HFFc6 (cell line): ENCODE measurements at regions not wholly inside any gene's neighbourhood (a gene's known extent, or its start where the extent isn't known, plus 50 kb on each side); places are given as distances from the start of the nearest gene placed in this dataset.
A peak's percentile ranks its signal among the peaks of the same experiment; 100 is the strongest.

Experiments
- DNase-seq: peaks from one replicate; pipeline ENCODE4 v3.0.0-alpha.2; 2018
- H3K27ac Mint-ChIP-seq: 2 replicates; pipeline ENCODE4 v1.8.0; 2020; ENCODE audit warnings: mild to moderate bottlenecking, mixed read lengths
- H3K27me3 Mint-ChIP-seq: 2 replicates; pipeline ENCODE4 v1.8.0; 2021; ENCODE audit warnings: mild to moderate bottlenecking, moderate library complexity, mixed read lengths; ENCODE audit not compliant: insufficient read depth
- H3K36me3 Mint-ChIP-seq: 2 replicates; pipeline ENCODE4 v1.8.0; 2021; ENCODE audit warnings: low read depth, mixed read lengths
- H3K4me1 Mint-ChIP-seq: 2 replicates; pipeline ENCODE4 v1.8.0; 2020; ENCODE audit warnings: low read depth, mixed read lengths
- H3K4me3 Mint-ChIP-seq: 2 replicates; pipeline ENCODE4 v1.8.0; 2020; ENCODE audit warnings: mild to moderate bottlenecking, moderate library complexity, mixed read lengths
- H3K9me3 Mint-ChIP-seq: 2 replicates; pipeline ENCODE4 v1.8.0; 2020; ENCODE audit warnings: mild to moderate bottlenecking, mixed read lengths
- CTCF ChIP-seq: fragments of 200-600 bp; sonication (generic); IDR thresholded peaks from 2 replicates; pipeline ENCODE4 v1.5.0; 2021; ENCODE audit warnings: antibody characterized with exemption, mild to moderate bottlenecking

DNA sequence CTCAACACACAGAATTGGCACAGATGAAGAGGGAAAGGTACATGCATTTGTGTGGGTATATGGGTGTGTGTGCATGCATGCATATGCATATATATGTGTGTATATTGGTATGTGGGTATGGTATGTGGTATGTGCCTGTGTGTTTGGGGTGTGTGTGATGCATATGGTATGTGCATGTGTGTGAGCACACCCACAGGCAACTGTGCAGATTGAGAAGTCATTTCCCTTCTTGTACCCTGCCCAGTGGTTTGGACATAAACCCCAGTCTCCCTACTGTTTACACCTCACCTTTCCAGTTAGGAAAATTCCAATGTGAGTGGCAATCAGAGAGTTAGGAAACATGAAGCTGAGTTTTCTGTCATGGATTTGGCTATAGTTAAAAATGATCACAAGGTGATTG lies 178.0 kb downstream of the NXNL2 start:
- Mint-ChIP-seq H3K4me3 (no peak overlapping the region), H3K27me3 (no peaks in the 10 kb centered on the region; the same call in 1 of the 2 replicates), H3K9me3 (no peaks in the 10 kb centered on the region), H3K4me1 (peaks cover 23% of the 10 kb centered on the region), H3K27ac (no peak overlapping the region), H3K36me3 (peaks cover 5% of the 10 kb centered on the region; the same call in 1 of the 2 replicates)
- no peak for TF ChIP-seq CTCF
- DNase-seq: no peak

GRCh38 chr9:88716596-88717290 lies 181.8 kb downstream of the NXNL2 start:
- Mint-ChIP-seq H3K27me3 (no peaks in the 10 kb centered on the region; the same call in 1 of the 2 replicates), H3K27ac (peak overlapping the region; percentile 28), H3K9me3 (no peaks in the 10 kb centered on the region), H3K36me3 (peaks cover 5% of the 10 kb centered on the region; the same call in 1 of the 2 replicates), H3K4me3 (peak overlapping the region; percentile 1; the same call in 1 of the 2 replicates), H3K4me1 (peaks cover 18% of the 10 kb centered on the region)
- DNase-seq: peak; percentile 66
- no peak for TF ChIP-seq CTCF

GRCh38 chr9:88721025-88721424 lies 186.0 kb downstream of the NXNL2 start:
- Mint-ChIP-seq H3K27me3 (no peaks in the 10 kb centered on the region), H3K9me3 (no peaks in the 10 kb centered on the region), H3K36me3 (no peaks in the 10 kb centered on the region), H3K4me3 (no peak overlapping the region), H3K27ac (no peak overlapping the region), H3K4me1 (peaks cover 34% of the 10 kb centered on the region)
- no peak for TF ChIP-seq CTCF
- no peak for DNase-seq

- Mint-ChIP-seq H3K4me1 (peaks cover 28% of the 10 kb centered on the region), H3K36me3 (no peaks in the 10 kb centered on the region), H3K4me3 (no peak overlapping the region), H3K27ac (no peak overlapping the region), H3K9me3 (no peaks in the 10 kb centered on the region), H3K27me3 (no peaks in the 10 kb centered on the region)
- DNase-seq: no peak
- TF ChIP-seq CTCF: no peak
These were observed 186.7 kb downstream of the NXNL2 start for GRCh38 chr9:88721495-88722279.

DNA sequence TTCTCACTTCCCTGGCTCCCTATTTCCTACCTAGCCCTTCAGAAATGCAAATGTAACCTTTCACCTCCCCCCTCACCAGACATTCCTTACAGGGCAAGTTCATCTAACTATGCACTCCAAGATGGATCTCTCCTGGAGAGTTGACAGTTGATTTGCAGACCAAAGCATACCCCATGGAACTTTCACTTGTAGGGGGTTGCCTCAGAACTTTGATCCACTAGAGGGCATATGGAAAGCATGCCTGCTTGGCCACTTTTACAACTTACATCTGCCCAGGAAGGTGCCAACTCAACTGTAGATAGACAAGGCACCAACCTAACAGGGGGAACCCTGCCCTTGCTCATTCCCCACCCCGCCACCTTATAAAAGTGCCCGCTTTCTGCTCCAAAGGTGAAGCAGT lies 187.8 kb downstream of the NXNL2 start:
- TF ChIP-seq CTCF: peak; percentile 79
- peak; percentile 21 for DNase-seq
- Mint-ChIP-seq H3K27me3 (no peaks in the 10 kb centered on the region), H3K9me3 (no peaks in the 10 kb centered on the region), H3K4me1 (peaks cover 17% of the 10 kb centered on the region), H3K27ac (no peak overlapping the region), H3K4me3 (no peak overlapping the region), H3K36me3 (no peaks in the 10 kb centered on the region; the same call in 1 of the 2 replicates)
